GM23338 (cell line): ENCODE measurements at regions not wholly inside any gene's neighbourhood (a gene's known extent, or its start where the extent isn't known, plus 50 kb on each side); places are given as distances from the start of the nearest gene placed in this dataset.

Experiments used
- ATAC-seq: fragments of 200-7000 bp; cut with Tn5 transposase; 3 replicates; pipeline ENCODE4 v1.9.1; 2020
- DNase-seq: peaks from one replicate; pipeline ENCODE4 v3.0.0-alpha.2; 2015; ENCODE audit warnings: low spot score
- H2AFZ ChIP-seq: fragments of 200-600 bp; sonication (generic); 2 replicates; pipeline ENCODE4 v1.8.0; 2016; ENCODE audit warnings: antibody characterized with exemption, mild to moderate bottlenecking, moderate library complexity
- H3F3A ChIP-seq: fragments of 200-600 bp; sonication (generic); replicated peaks from 2 replicates; pipeline ENCODE4 v1.8.0; 2017; ENCODE audit warnings: antibody characterized with exemption, mixed run types, low read depth
- H3K27ac ChIP-seq: fragments of 200-600 bp; sonication (generic); 2 replicates; pipeline ENCODE4 v1.6.1; 2016; ENCODE audit warnings: low read depth
- H3K27me3 ChIP-seq: fragments of 200-600 bp; sonication (generic); 2 replicates; pipeline ENCODE4 v1.8.0; 2016; ENCODE audit warnings: mild to moderate bottlenecking, mixed run types, moderate library complexity; ENCODE audit not compliant: insufficient read depth
- H3K36me3 ChIP-seq: fragments of 200-600 bp; sonication (generic); 2 replicates; pipeline ENCODE4 v1.8.0; 2016; ENCODE audit warnings: mild to moderate bottlenecking; ENCODE audit not compliant: insufficient read depth
- H3K4me1 ChIP-seq: fragments of 200-600 bp; sonication (generic); 2 replicates; pipeline ENCODE4 v1.8.0; 2016; ENCODE audit warnings: mild to moderate bottlenecking, moderate library complexity; ENCODE audit not compliant: insufficient read depth
- H3K4me2 ChIP-seq: fragments of 200-600 bp; sonication (generic); 2 replicates; pipeline ENCODE4 v1.7.1; 2017; ENCODE audit warnings: mixed run types
- H3K4me3 ChIP-seq: fragments of 200-600 bp; sonication (generic); 2 replicates; pipeline ENCODE4 v1.6.1; 2016; ENCODE audit warnings: mixed run types
- H3K79me2 ChIP-seq: fragments of 200-600 bp; sonication (generic); replicated peaks from 2 replicates; pipeline ENCODE4 v1.8.0; 2017; ENCODE audit warnings: mild to moderate bottlenecking; ENCODE audit not compliant: insufficient read depth
- H3K9me2 ChIP-seq: fragments of 200-600 bp; sonication (generic); 2 replicates; pipeline ENCODE4 v1.8.0; 2017; ENCODE audit not compliant: insufficient read depth
- H4K20me1 ChIP-seq: fragments of 200-600 bp; sonication (generic); replicated peaks from 2 replicates; pipeline ENCODE4 v1.8.0; 2017; ENCODE audit warnings: mild to moderate bottlenecking; ENCODE audit not compliant: insufficient read depth
- H3K27ac Mint-ChIP-seq: 2 replicates; pipeline ENCODE4 v1.8.0; 2020; ENCODE audit warnings: inconsistent platforms, mild to moderate bottlenecking, moderate library complexity, mixed read lengths
- H3K27me3 Mint-ChIP-seq: 3 replicates; pipeline ENCODE4 v1.8.0; 2022; ENCODE audit warnings: low read depth, mild to moderate bottlenecking, moderate library complexity, mixed read lengths, inconsistent platforms; ENCODE audit not compliant: insufficient read depth, poor library complexity
- H3K36me3 Mint-ChIP-seq: 3 replicates; pipeline ENCODE4 v1.8.0; 2021; ENCODE audit warnings: low read depth, mild to moderate bottlenecking, inconsistent platforms, moderate library complexity, mixed read lengths
- H3K4me1 Mint-ChIP-seq: 3 replicates; pipeline ENCODE4 v1.8.0; 2020; ENCODE audit warnings: mild to moderate bottlenecking, inconsistent platforms, mixed read lengths
- H3K4me3 Mint-ChIP-seq: 3 replicates; pipeline ENCODE4 v1.8.0; 2021; ENCODE audit warnings: moderate library complexity, mild to moderate bottlenecking, inconsistent platforms, mixed read lengths
- H3K9me3 Mint-ChIP-seq: 3 replicates; pipeline ENCODE4 v1.8.0; 2020; ENCODE audit warnings: moderate library complexity, mild to moderate bottlenecking, inconsistent platforms, mixed read lengths
- CREB1 ChIP-seq: fragments of 250-450 bp; sonication (Bioruptor Pico); IDR thresholded peaks from 2 replicates; pipeline ENCODE4 v1.5.0; 2020; ENCODE audit warnings: low read depth, mild to moderate bottlenecking, moderate library complexity
- EZH2phosphoT487 ChIP-seq: fragments of 200-600 bp; sonication (generic); IDR thresholded peaks from one replicate; pipeline ENCODE4 v1.8.1; 2018; ENCODE audit warnings: antibody characterized with exemption; ENCODE audit not compliant: unreplicated experiment
- JUNB ChIP-seq: IDR thresholded peaks from one replicate; pipeline ENCODE4 v1.6.1; 2016; ENCODE audit warnings: antibody characterized with exemption; ENCODE audit not compliant: unreplicated experiment
- NANOG ChIP-seq: IDR thresholded peaks from 2 replicates; pipeline ENCODE4 v1.6.1; 2016; ENCODE audit warnings: antibody characterized with exemption, borderline replicate concordance
- STAT1 ChIP-seq: IDR thresholded peaks from one replicate; pipeline ENCODE4 v1.6.1; 2016; ENCODE audit warnings: antibody characterized with exemption; ENCODE audit not compliant: unreplicated experiment
- ZNF114 ChIP-seq: fragments of 250-450 bp; sonication (Bioruptor Pico); IDR thresholded peaks from 2 replicates; pipeline ENCODE4 v1.5.0; 2020; ENCODE audit warnings: mild to moderate bottlenecking, moderate library complexity
- ZNF331 ChIP-seq: fragments of 250-450 bp; sonication (Bioruptor Pico); IDR thresholded peaks from 2 replicates; pipeline ENCODE4 v1.5.0; 2020; ENCODE audit warnings: low read depth, mild to moderate bottlenecking, moderate library complexity
- TF ChIP-seq, protein P1 (sequence below), 2 experiments: fragments of 200-600 bp in 1 of 2; sonication (generic) in 1 of 2; conservative IDR thresholded peaks; 2 replicates each; pipeline versions ENCODE4 v1.5.1 to v1.6.1; 2016 to 2017; ENCODE audit warnings: antibody characterized with exemption in 2 of 2, low read depth in 2 of 2, mild to moderate bottlenecking in 2 of 2, moderate library complexity in 1 of 2
- TF ChIP-seq, protein P2 (sequence below): IDR thresholded peaks from 2 replicates; pipeline ENCODE4 v1.6.1; 2016; ENCODE audit warnings: antibody characterized with exemption
- TF ChIP-seq, protein P3 (sequence below): fragments of 250-450 bp; sonication (Bioruptor Pico); IDR thresholded peaks from 2 replicates; pipeline ENCODE4 v1.5.0; 2020; ENCODE audit warnings: mild to moderate bottlenecking, moderate library complexity
- TF ChIP-seq, protein P4 (sequence below): IDR thresholded peaks from one replicate; pipeline ENCODE4 v1.6.1; 2018; ENCODE audit warnings: antibody characterized with exemption; ENCODE audit not compliant: unreplicated experiment

DNA sequence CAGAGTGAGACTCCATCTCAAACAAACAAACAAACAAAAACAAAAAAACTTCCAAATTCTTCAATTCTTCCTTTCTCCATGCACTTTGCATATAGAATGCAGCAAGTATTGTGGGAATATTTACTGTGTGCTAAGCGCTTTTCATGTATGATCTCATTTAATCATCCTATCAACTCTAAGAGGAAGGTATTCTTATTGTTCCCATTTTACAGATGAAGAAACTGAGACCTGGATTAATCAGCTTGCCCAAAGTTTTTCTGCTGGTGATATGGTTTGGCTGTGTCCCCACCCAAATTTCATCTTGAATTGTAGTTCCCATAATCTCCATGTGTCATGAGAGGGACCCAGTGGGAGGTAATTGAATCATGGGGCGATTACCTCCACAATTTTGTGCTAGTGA, 56.6 kb upstream of the KCNG1 start:
- no peaks in the 10 kb centered on the region for H3K36me3 Mint-ChIP-seq
- Histone ChIP-seq H3F3A (no peaks in the 10 kb centered on the region), H4K20me1 (no peaks in the 10 kb centered on the region), H3K9me2 (no peaks in the 10 kb centered on the region), H3K4me3 (no peak overlapping the region), H3K27ac (no peak overlapping the region), H2AFZ (no peak overlapping the region), H3K79me2 (no peaks in the 10 kb centered on the region), H3K36me3 (no peaks in the 10 kb centered on the region), H3K27me3 (no peaks in the 10 kb centered on the region), H3K4me1 (peaks cover 13% of the 10 kb centered on the region), H3K4me2 (no peak overlapping the region)
- H3K27ac Mint-ChIP-seq, result no peak overlapping the region
- H3K9me3 Mint-ChIP-seq, result no peaks in the 10 kb centered on the region
- DNase-seq, result no peak
- no peak overlapping the region for H3K4me3 Mint-ChIP-seq
- H3K27me3 Mint-ChIP-seq, result peaks cover 10% of the 10 kb centered on the region
- H3K4me1 Mint-ChIP-seq, result peaks cover 19% of the 10 kb centered on the region
- no peak for ATAC-seq
- TF ChIP-seq JUNB (no peak), ZNF331 (CRISPR knock-in tag) (no peak), EZH2phosphoT487 (no peak), NANOG (no peak), STAT1 (no peak), ZNF114 (CRISPR knock-in tag) (no peak), CREB1 (CRISPR knock-in tag) (no peak)
- TF ChIP-seq, protein P1, sequence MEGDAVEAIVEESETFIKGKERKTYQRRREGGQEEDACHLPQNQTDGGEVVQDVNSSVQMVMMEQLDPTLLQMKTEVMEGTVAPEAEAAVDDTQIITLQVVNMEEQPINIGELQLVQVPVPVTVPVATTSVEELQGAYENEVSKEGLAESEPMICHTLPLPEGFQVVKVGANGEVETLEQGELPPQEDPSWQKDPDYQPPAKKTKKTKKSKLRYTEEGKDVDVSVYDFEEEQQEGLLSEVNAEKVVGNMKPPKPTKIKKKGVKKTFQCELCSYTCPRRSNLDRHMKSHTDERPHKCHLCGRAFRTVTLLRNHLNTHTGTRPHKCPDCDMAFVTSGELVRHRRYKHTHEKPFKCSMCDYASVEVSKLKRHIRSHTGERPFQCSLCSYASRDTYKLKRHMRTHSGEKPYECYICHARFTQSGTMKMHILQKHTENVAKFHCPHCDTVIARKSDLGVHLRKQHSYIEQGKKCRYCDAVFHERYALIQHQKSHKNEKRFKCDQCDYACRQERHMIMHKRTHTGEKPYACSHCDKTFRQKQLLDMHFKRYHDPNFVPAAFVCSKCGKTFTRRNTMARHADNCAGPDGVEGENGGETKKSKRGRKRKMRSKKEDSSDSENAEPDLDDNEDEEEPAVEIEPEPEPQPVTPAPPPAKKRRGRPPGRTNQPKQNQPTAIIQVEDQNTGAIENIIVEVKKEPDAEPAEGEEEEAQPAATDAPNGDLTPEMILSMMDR (conservative IDR thresholded peaks at IDR 0.05; ENCODE audit: low read depth in 2 of 2), result no peak
- TF ChIP-seq, protein P2, sequence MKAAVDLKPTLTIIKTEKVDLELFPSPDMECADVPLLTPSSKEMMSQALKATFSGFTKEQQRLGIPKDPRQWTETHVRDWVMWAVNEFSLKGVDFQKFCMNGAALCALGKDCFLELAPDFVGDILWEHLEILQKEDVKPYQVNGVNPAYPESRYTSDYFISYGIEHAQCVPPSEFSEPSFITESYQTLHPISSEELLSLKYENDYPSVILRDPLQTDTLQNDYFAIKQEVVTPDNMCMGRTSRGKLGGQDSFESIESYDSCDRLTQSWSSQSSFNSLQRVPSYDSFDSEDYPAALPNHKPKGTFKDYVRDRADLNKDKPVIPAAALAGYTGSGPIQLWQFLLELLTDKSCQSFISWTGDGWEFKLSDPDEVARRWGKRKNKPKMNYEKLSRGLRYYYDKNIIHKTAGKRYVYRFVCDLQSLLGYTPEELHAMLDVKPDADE, result no peak
- TF ChIP-seq, protein P3, sequence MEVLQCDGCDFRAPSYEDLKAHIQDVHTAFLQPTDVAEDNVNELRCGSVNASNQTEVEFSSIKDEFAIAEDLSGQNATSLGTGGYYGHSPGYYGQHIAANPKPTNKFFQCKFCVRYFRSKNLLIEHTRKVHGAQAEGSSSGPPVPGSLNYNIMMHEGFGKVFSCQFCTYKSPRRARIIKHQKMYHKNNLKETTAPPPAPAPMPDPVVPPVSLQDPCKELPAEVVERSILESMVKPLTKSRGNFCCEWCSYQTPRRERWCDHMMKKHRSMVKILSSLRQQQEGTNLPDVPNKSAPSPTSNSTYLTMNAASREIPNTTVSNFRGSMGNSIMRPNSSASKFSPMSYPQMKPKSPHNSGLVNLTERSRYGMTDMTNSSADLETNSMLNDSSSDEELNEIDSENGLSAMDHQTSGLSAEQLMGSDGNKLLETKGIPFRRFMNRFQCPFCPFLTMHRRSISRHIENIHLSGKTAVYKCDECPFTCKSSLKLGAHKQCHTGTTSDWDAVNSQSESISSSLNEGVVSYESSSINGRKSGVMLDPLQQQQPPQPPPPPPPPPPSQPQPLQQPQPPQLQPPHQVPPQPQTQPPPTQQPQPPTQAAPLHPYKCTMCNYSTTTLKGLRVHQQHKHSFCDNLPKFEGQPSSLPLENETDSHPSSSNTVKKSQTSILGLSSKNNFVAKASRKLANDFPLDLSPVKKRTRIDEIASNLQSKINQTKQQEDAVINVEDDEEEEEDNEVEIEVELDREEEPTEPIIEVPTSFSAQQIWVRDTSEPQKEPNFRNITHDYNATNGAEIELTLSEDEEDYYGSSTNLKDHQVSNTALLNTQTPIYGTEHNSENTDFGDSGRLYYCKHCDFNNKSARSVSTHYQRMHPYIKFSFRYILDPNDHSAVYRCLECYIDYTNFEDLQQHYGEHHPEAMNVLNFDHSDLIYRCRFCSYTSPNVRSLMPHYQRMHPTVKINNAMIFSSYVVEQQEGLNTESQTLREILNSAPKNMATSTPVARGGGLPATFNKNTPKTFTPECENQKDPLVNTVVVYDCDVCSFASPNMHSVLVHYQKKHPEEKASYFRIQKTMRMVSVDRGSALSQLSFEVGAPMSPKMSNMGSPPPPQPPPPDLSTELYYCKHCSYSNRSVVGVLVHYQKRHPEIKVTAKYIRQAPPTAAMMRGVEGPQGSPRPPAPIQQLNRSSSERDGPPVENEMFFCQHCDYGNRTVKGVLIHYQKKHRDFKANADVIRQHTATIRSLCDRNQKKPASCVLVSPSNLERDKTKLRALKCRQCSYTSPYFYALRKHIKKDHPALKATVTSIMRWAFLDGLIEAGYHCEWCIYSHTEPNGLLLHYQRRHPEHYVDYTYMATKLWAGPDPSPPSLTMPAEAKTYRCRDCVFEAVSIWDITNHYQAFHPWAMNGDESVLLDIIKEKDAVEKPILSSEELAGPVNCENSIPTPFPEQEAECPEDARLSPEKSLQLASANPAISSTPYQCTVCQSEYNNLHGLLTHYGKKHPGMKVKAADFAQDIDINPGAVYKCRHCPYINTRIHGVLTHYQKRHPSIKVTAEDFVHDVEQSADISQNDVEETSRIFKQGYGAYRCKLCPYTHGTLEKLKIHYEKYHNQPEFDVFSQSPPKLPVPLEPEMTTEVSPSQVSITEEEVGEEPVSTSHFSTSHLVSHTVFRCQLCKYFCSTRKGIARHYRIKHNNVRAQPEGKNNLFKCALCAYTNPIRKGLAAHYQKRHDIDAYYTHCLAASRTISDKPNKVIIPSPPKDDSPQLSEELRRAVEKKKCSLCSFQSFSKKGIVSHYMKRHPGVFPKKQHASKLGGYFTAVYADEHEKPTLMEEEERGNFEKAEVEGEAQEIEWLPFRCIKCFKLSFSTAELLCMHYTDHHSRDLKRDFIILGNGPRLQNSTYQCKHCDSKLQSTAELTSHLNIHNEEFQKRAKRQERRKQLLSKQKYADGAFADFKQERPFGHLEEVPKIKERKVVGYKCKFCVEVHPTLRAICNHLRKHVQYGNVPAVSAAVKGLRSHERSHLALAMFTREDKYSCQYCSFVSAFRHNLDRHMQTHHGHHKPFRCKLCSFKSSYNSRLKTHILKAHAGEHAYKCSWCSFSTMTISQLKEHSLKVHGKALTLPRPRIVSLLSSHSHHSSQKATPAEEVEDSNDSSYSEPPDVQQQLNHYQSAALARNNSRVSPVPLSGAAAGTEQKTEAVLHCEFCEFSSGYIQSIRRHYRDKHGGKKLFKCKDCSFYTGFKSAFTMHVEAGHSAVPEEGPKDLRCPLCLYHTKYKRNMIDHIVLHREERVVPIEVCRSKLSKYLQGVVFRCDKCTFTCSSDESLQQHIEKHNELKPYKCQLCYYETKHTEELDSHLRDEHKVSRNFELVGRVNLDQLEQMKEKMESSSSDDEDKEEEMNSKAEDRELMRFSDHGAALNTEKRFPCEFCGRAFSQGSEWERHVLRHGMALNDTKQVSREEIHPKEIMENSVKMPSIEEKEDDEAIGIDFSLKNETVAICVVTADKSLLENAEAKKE (CRISPR knock-in tag), result no peak
- TF ChIP-seq, protein P4, sequence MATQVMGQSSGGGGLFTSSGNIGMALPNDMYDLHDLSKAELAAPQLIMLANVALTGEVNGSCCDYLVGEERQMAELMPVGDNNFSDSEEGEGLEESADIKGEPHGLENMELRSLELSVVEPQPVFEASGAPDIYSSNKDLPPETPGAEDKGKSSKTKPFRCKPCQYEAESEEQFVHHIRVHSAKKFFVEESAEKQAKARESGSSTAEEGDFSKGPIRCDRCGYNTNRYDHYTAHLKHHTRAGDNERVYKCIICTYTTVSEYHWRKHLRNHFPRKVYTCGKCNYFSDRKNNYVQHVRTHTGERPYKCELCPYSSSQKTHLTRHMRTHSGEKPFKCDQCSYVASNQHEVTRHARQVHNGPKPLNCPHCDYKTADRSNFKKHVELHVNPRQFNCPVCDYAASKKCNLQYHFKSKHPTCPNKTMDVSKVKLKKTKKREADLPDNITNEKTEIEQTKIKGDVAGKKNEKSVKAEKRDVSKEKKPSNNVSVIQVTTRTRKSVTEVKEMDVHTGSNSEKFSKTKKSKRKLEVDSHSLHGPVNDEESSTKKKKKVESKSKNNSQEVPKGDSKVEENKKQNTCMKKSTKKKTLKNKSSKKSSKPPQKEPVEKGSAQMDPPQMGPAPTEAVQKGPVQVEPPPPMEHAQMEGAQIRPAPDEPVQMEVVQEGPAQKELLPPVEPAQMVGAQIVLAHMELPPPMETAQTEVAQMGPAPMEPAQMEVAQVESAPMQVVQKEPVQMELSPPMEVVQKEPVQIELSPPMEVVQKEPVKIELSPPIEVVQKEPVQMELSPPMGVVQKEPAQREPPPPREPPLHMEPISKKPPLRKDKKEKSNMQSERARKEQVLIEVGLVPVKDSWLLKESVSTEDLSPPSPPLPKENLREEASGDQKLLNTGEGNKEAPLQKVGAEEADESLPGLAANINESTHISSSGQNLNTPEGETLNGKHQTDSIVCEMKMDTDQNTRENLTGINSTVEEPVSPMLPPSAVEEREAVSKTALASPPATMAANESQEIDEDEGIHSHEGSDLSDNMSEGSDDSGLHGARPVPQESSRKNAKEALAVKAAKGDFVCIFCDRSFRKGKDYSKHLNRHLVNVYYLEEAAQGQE, result no peak
